GM23338 (cell line): ENCODE measurements at regions not wholly inside any gene's neighbourhood (a gene's known extent, or its start where the extent isn't known, plus 50 kb on each side); places are given as distances from the start of the nearest gene placed in this dataset.

ENCODE experiments used
- CREB1 ChIP-seq: fragments of 250-450 bp; sonication (Bioruptor Pico); IDR thresholded peaks from 2 replicates; pipeline ENCODE4 v1.5.0; 2020; ENCODE audit warnings: low read depth, mild to moderate bottlenecking, moderate library complexity
- ETS1 ChIP-seq: IDR thresholded peaks from 2 replicates; pipeline ENCODE4 v1.6.1; 2016; ENCODE audit warnings: antibody characterized with exemption
- EZH2 ChIP-seq: fragments of 200-600 bp; sonication (generic); IDR thresholded peaks from one replicate; pipeline ENCODE4 v1.8.0; 2017; ENCODE audit warnings: antibody characterized with exemption, mild to moderate bottlenecking, low read depth; ENCODE audit not compliant: unreplicated experiment
- JUNB ChIP-seq: IDR thresholded peaks from one replicate; pipeline ENCODE4 v1.6.1; 2016; ENCODE audit warnings: antibody characterized with exemption; ENCODE audit not compliant: unreplicated experiment
- NANOG ChIP-seq: IDR thresholded peaks from 2 replicates; pipeline ENCODE4 v1.6.1; 2016; ENCODE audit warnings: antibody characterized with exemption, borderline replicate concordance
- ZNF114 ChIP-seq: fragments of 250-450 bp; sonication (Bioruptor Pico); IDR thresholded peaks from 2 replicates; pipeline ENCODE4 v1.5.0; 2020; ENCODE audit warnings: mild to moderate bottlenecking, moderate library complexity
- ZNF462 ChIP-seq: fragments of 250-450 bp; sonication (Bioruptor Pico); IDR thresholded peaks from 2 replicates; pipeline ENCODE4 v1.5.0; 2020; ENCODE audit warnings: mild to moderate bottlenecking, moderate library complexity
- TF ChIP-seq, protein P1 (sequence below), 2 experiments: fragments of 200-600 bp in 1 of 2; sonication (generic) in 1 of 2; conservative IDR thresholded peaks; 2 replicates each; pipeline versions ENCODE4 v1.5.1 to v1.6.1; 2016 to 2017; ENCODE audit warnings: antibody characterized with exemption in 2 of 2, low read depth in 2 of 2, mild to moderate bottlenecking in 2 of 2, moderate library complexity in 1 of 2

- TF ChIP-seq ZNF462 (no peak), JUNB (no peak), EZH2 (no peak), ZNF114 (CRISPR knock-in tag) (no peak), NANOG (no peak), CREB1 (CRISPR knock-in tag) (no peak), ETS1 (no peak)
- TF ChIP-seq, protein P1, sequence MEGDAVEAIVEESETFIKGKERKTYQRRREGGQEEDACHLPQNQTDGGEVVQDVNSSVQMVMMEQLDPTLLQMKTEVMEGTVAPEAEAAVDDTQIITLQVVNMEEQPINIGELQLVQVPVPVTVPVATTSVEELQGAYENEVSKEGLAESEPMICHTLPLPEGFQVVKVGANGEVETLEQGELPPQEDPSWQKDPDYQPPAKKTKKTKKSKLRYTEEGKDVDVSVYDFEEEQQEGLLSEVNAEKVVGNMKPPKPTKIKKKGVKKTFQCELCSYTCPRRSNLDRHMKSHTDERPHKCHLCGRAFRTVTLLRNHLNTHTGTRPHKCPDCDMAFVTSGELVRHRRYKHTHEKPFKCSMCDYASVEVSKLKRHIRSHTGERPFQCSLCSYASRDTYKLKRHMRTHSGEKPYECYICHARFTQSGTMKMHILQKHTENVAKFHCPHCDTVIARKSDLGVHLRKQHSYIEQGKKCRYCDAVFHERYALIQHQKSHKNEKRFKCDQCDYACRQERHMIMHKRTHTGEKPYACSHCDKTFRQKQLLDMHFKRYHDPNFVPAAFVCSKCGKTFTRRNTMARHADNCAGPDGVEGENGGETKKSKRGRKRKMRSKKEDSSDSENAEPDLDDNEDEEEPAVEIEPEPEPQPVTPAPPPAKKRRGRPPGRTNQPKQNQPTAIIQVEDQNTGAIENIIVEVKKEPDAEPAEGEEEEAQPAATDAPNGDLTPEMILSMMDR (conservative IDR thresholded peaks at IDR 0.05; ENCODE audit: low read depth in 2 of 2): no peak
Observed at GRCh38 chr17:69921046-69921445, 154.0 kb upstream of the KCNJ16 start (continued).
